IMR-90 (cell line): ENCODE measurements at regions not wholly inside any gene's neighbourhood (a gene's known extent, or its start where the extent isn't known, plus 50 kb on each side); places are given as distances from the start of the nearest gene placed in this dataset.
A peak's percentile ranks its signal among the peaks of the same experiment; 100 is the strongest.

ENCODE experiments used
- ATAC-seq: fragments of 200-7000 bp; cut with Tn5 transposase; 2 replicates; pipeline ENCODE4 v1.9.1; 2020; ENCODE audit warnings: low read depth, mild to moderate bottlenecking, moderate library complexity
- BruUV-seq: library from RNA; stranded (reverse); fragments of 400-500 nt; replicated peaks from 2 replicates; lab custom pipeline; 2021; lab: Mats Ljungman, UMichigan
- CTCF ChIA-PET: fragments of 300-600 bp; formaldehyde crosslinking; extraction: SDS; loops from one replicate; lab custom pipeline; 2021; ENCODE audit warnings: antibody characterized with exemption; lab: Yijun Ruan, JAX
- POLR2A ChIA-PET: fragments of 300-600 bp; sonication (Branson Sonifier 250); formaldehyde crosslinking; loops from one replicate; lab custom pipeline; 2022; ENCODE audit warnings: antibody characterized with exemption; ENCODE audit not compliant: unreplicated experiment; lab: Charles Lee
- DNase-seq: peaks from one replicate; pipeline ENCODE4 v3.0.0; 2013
- H2AFZ ChIP-seq: replicated peaks from 2 replicates; pipeline ENCODE3; 2013; ENCODE audit warnings: low read length, mild to moderate bottlenecking; ENCODE audit not compliant: poor library complexity
- H2AK5ac ChIP-seq: 2 replicates; pipeline ENCODE4 v1.6.1; 2013; ENCODE audit warnings: low read depth, low read length, inconsistent platforms
- H2AK9ac ChIP-seq: replicated peaks from 2 replicates; pipeline ENCODE3; 2013; ENCODE audit warnings: mild to moderate bottlenecking, low read depth, low read length, moderate library complexity; ENCODE audit not compliant: poor library complexity
- H2BK120ac ChIP-seq: 2 replicates; pipeline ENCODE4 v1.6.1; 2013; ENCODE audit warnings: low read depth, low read length, inconsistent platforms
- H2BK15ac ChIP-seq: 3 replicates; pipeline ENCODE4 v1.6.1; 2013; ENCODE audit warnings: low read depth, low read length, inconsistent platforms
- H2BK20ac ChIP-seq: 2 replicates; pipeline ENCODE4 v1.6.1; 2013; ENCODE audit warnings: low read depth, mild to moderate bottlenecking, inconsistent platforms, low read length, moderate library complexity
- H2BK5ac ChIP-seq: 2 replicates; pipeline ENCODE4 v1.6.1; 2013; ENCODE audit warnings: mild to moderate bottlenecking, low read depth, low read length, inconsistent platforms; ENCODE audit not compliant: poor library complexity, severe bottlenecking
- H3K14ac ChIP-seq: replicated peaks from 2 replicates; pipeline ENCODE4 v1.6.1; 2013; ENCODE audit warnings: low read depth, low read length, inconsistent platforms
- H3K18ac ChIP-seq: 2 replicates; pipeline ENCODE4 v1.6.1; 2013; ENCODE audit warnings: low read depth, low read length, control low read depth
- H3K23ac ChIP-seq: 2 replicates; pipeline ENCODE4 v1.6.1; 2013; ENCODE audit warnings: low read depth, low read length, inconsistent platforms
- H3K27ac ChIP-seq: 2 replicates; pipeline ENCODE4 v1.5.1; 2013; ENCODE audit warnings: mild to moderate bottlenecking, control low read depth, low read length; ENCODE audit not compliant: insufficient read depth
- H3K27me3 ChIP-seq: 2 replicates; pipeline ENCODE4 v1.6.1; 2013; ENCODE audit warnings: low read length; ENCODE audit not compliant: control insufficient read depth, insufficient read depth
- H3K36me3 ChIP-seq: 2 replicates; pipeline ENCODE4 v1.6.1; 2013; ENCODE audit warnings: low read length, mixed read lengths; ENCODE audit not compliant: control insufficient read depth, insufficient read depth
- H3K4ac ChIP-seq: 2 replicates; pipeline ENCODE4 v1.6.1; 2013; ENCODE audit warnings: low read depth, low read length, inconsistent platforms
- H3K4me1 ChIP-seq: 2 replicates; pipeline ENCODE4 v1.6.1; 2013; ENCODE audit warnings: low read length, mixed read lengths; ENCODE audit not compliant: control insufficient read depth, insufficient read depth
- H3K4me2 ChIP-seq: 2 replicates; pipeline ENCODE4 v1.6.1; 2013; ENCODE audit warnings: low read depth, mild to moderate bottlenecking, control low read depth, low read length, moderate library complexity
- H3K4me3 ChIP-seq: 2 replicates; pipeline ENCODE4 v1.5.1; 2013; ENCODE audit warnings: low read depth, mild to moderate bottlenecking, control low read depth, low read length, moderate library complexity; ENCODE audit not compliant: insufficient read depth
- H3K56ac ChIP-seq: 2 replicates; pipeline ENCODE4 v1.6.1; 2013; ENCODE audit warnings: low read length, inconsistent platforms; ENCODE audit not compliant: insufficient read depth; ENCODE audit errors: extremely low read depth
- H3K79me1 ChIP-seq, 2 experiments: 2 replicates each; pipeline ENCODE4 v1.6.1; 2013; ENCODE audit warnings: low read length in 2 of 2, inconsistent platforms in 1 of 2, low read depth in 1 of 2
- H3K9ac ChIP-seq: 2 replicates; pipeline ENCODE4 v1.6.1; 2013; ENCODE audit warnings: low read depth, low read length, control low read depth
- H3K9me1 ChIP-seq: 2 replicates; pipeline ENCODE4 v1.6.1; 2013; ENCODE audit warnings: low read length, inconsistent platforms; ENCODE audit not compliant: insufficient read depth
- H3K9me3 ChIP-seq: 2 replicates; pipeline ENCODE4 v1.6.1; 2013; ENCODE audit warnings: low read length; ENCODE audit not compliant: control insufficient read depth, insufficient read depth
- H4K20me1 ChIP-seq: 2 replicates; pipeline ENCODE4 v1.6.1; 2013; ENCODE audit warnings: low read length, inconsistent platforms; ENCODE audit not compliant: insufficient read depth
- H4K5ac ChIP-seq: 2 replicates; pipeline ENCODE4 v1.6.1; 2013; ENCODE audit warnings: mild to moderate bottlenecking, low read depth, low read length, control low read depth
- H4K8ac ChIP-seq, 2 experiments: 2 replicates each; pipeline ENCODE4 v1.6.1; 2013; ENCODE audit warnings: low read depth in 2 of 2, low read length in 2 of 2, control low read depth in 1 of 2, inconsistent platforms in 1 of 2
- H4K91ac ChIP-seq: 2 replicates; pipeline ENCODE4 v1.6.1; 2013; ENCODE audit warnings: low read depth, low read length, inconsistent platforms; ENCODE audit not compliant: insufficient read depth
- MXI1 ChIP-seq: IDR thresholded peaks from 2 replicates; pipeline ENCODE4 v1.6.1; 2012; ENCODE audit warnings: low read depth, mild to moderate bottlenecking, low read length, moderate library complexity, borderline replicate concordance
- POLR2A ChIP-seq: IDR thresholded peaks from 2 replicates; pipeline ENCODE4 v1.6.1; 2012; ENCODE audit warnings: mild to moderate bottlenecking, low read depth, low read length
- RAD21 ChIP-seq: IDR thresholded peaks from 2 replicates; pipeline ENCODE4 v1.6.1; 2012; ENCODE audit warnings: low read length, improper control_type of control experiment
- RCOR1 ChIP-seq: IDR thresholded peaks from 2 replicates; pipeline ENCODE4 v1.6.1; 2012; ENCODE audit warnings: mild to moderate bottlenecking, low read length, improper control_type of control experiment; ENCODE audit not compliant: insufficient replicate concordance
- RFX5 ChIP-seq: IDR thresholded peaks from 2 replicates; pipeline ENCODE4 v1.8.0; 2012; ENCODE audit warnings: low read depth, mild to moderate bottlenecking, low read length, moderate library complexity
- SMC3 ChIP-seq: fragments of 150-350 bp; IDR thresholded peaks from 2 replicates; pipeline ENCODE4 v1.6.1; 2016; ENCODE audit warnings: low read depth, mild to moderate bottlenecking, antibody characterized with exemption, low read length, moderate library complexity
- USF2 ChIP-seq: fragments of 150-350 bp; IDR thresholded peaks from 2 replicates; pipeline ENCODE4 v1.6.1; 2017; ENCODE audit warnings: mild to moderate bottlenecking, antibody characterized with exemption, low read length, low read depth
- whole genome bisulfite sequencing, 2 experiments: methylation state at CpG; one replicate each; pipeline versions ENCODE4 v1.1.5 to v1.1.7; 2013; ENCODE audit warnings: missing lambda C conversion rate in 2 of 2; ENCODE audit not compliant: insufficient read length in 1 of 2; ENCODE audit errors: extremely low coverage in 2 of 2; 5-methylcytosine and 5-hydroxymethylcytosine counted together
- dilution Hi-C: fragments of 300-500 bp; cut with HindIII; formaldehyde crosslinking; loops from one replicate; pipeline ENCODE4 v1.14.3; 2018; ENCODE audit warnings: low sequenced_read_pairs; ENCODE audit not compliant: unreplicated experiment
- in situ Hi-C: fragments of 300-500 bp; cut with MboI; formaldehyde crosslinking; loops from 3 replicates; pipeline ENCODE4 v1.14.3; 2019; ENCODE audit warnings: low sequenced_read_pairs, inconsistent platforms, mixed read lengths
- intact Hi-C: fragments of 100-400 bp; cut with micrococcal nuclease; formaldehyde crosslinking; loops from 2 replicates; pipeline ENCODE4 v1.10.0; 2022
- TF ChIP-seq, protein P1 (sequence below): conservative IDR thresholded peaks from 2 replicates; pipeline ENCODE4 v1.5.1; 2012; ENCODE audit warnings: mild to moderate bottlenecking, low read depth, low read length, improper control_type of control experiment

GRCh38 chr11:86182976-86183584, 61.5 kb upstream of the EED start:
- Histone ChIP-seq H3K27me3 (no peaks in the 10 kb centered on the region), H2AK5ac (peak overlapping the region; percentile 72; the same call in 1 of the 2 replicates), H3K56ac (no peak overlapping the region), H2BK20ac (peak overlapping the region; percentile 63; the same call in 1 of the 2 replicates), H2AK9ac (peak overlapping the region; percentile 49), H3K4me1 (peaks cover 9% of the 10 kb centered on the region), H3K9ac (no peak overlapping the region), H2BK15ac (peak overlapping the region; percentile 8; the same call in 2 of the 3 replicates), H4K5ac (peak overlapping the region; percentile 23; the same call in 1 of the 2 replicates), H3K4me3 (no peak overlapping the region), H3K14ac (peak overlapping the region; percentile 44; the same call in 1 of the 2 replicates), H2AFZ (peak overlapping the region; percentile 62), H3K9me1 (peaks cover 13% of the 10 kb centered on the region), H3K4me2 (no peak overlapping the region), H3K23ac (no peak overlapping the region), H3K27ac (no peak overlapping the region), H3K79me1 (peaks cover 0 to 10% of the 10 kb centered on the region in 2 experiments; a peak in 1 of 4 replicates), H3K4ac (peak overlapping the region; percentile 22; the same call in 1 of the 2 replicates), H3K36me3 (no peaks in the 10 kb centered on the region), H4K20me1 (no peaks in the 10 kb centered on the region), H4K8ac (peak overlapping the region; percentile 1 to 59; a peak in 2 of 4 replicates), H4K91ac (0 out of 2 replicates have a peak overlapping the region, but pooled peaks have one; percentile 8), H2BK5ac (peak overlapping the region; percentile 52), H3K18ac (peak overlapping the region; percentile 8; the same call in 1 of the 2 replicates), H2BK120ac (peak overlapping the region; percentile 69; the same call in 1 of the 2 replicates), H3K9me3 (no peaks in the 10 kb centered on the region)
- in situ Hi-C loops, result no loop called here
- dilution Hi-C loops, result no loop called here
- DNase-seq (peak; percentile 35), ATAC-seq (no peak)
- 63% methylated on average over 6 of the region's 8 CpGs; no CpG with 5 or more reads in 1 of the 2 experiments for WGBS, 2 experiments
- TF ChIP-seq, protein P1, sequence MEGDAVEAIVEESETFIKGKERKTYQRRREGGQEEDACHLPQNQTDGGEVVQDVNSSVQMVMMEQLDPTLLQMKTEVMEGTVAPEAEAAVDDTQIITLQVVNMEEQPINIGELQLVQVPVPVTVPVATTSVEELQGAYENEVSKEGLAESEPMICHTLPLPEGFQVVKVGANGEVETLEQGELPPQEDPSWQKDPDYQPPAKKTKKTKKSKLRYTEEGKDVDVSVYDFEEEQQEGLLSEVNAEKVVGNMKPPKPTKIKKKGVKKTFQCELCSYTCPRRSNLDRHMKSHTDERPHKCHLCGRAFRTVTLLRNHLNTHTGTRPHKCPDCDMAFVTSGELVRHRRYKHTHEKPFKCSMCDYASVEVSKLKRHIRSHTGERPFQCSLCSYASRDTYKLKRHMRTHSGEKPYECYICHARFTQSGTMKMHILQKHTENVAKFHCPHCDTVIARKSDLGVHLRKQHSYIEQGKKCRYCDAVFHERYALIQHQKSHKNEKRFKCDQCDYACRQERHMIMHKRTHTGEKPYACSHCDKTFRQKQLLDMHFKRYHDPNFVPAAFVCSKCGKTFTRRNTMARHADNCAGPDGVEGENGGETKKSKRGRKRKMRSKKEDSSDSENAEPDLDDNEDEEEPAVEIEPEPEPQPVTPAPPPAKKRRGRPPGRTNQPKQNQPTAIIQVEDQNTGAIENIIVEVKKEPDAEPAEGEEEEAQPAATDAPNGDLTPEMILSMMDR, result no peak
- TF ChIP-seq RFX5, result no peak
- no peak for TF ChIP-seq RCOR1
- no peak for TF ChIP-seq MXI1
- TF ChIP-seq POLR2A, result no peak
- no peak for TF ChIP-seq SMC3
- TF ChIP-seq USF2, result no peak
- no peak for TF ChIP-seq RAD21
- intact Hi-C loops, result no loop called here
- no TSS peak for BruUV-seq
- ChIA-PET CTCF (interaction anchor here (0.9 to 1.5 kb wide), 2 partner anchors 8 to 10 kb away, joined by 3 to 5 read pairs; no protein-coding TSS in a partner anchor), POLR2A (interaction anchor here (0.5 kb wide), 1 partner anchor 10 kb away, joined by 3 read pairs; no protein-coding TSS in a partner anchor)
